ENCODE measurements at regions not wholly inside any gene's neighbourhood (a gene's known extent, or its start where the extent isn't known, plus 50 kb on each side); places are given as distances from the start of the nearest gene placed in this dataset.
"Not testable (repeated sequence)": the region's sequence is repeated elsewhere in the genome, so short reads cannot be mapped to it uniquely, and the experiment has no call there.

GRCh38 chr17:73826181-73826871 is 182.1 kb upstream of the SDK2 start:
- DNase-seq = peak in 1 of 42 donors; percentile 36
- intact Hi-C loops (cut with DNase I) = no loop called here

GRCh38 chr17:73826872-73827228 is 182.6 kb upstream of the SDK2 start:
- peak in 1 of 42 donors; percentile 18 for DNase-seq
- intact Hi-C loops (cut with DNase I) = no loop called here

- no peak for DNase-seq
- intact Hi-C loops (cut with DNase I) = no loop called here
Observed at GRCh38 chr17:73827627-73828291, 183.5 kb upstream of the SDK2 start.

- intact Hi-C loops (cut with DNase I) = no loop called here
- DNase-seq = peak in 1 of 42 donors; percentile 31
Observed at GRCh38 chr17:73829676-73830280, 185.5 kb upstream of the SDK2 start.

GRCh38 chr17:73831699-73832098 is 187.5 kb upstream of the SDK2 start:
- intact Hi-C loops (cut with DNase I) = no loop called here
- no peak for DNase-seq

GRCh38 chr17:73833775-73834488 is 189.7 kb upstream of the SDK2 start:
- DNase-seq = peak in 5 of 42 donors; percentile 19 to 39 (median 20)
- intact Hi-C loops (cut with DNase I) = no loop called here

- intact Hi-C loops (cut with DNase I) = no loop called here
Observed at GRCh38 chr17:73834684-73835343, 190.6 kb upstream of the SDK2 start.

GRCh38 chr17:73835605-73836004 is 191.4 kb upstream of the SDK2 start:
- intact Hi-C loops (cut with DNase I) = no loop called here
- DNase-seq = no peak

More at GRCh38 chr17:73834684-73835343, 190.6 kb upstream of the SDK2 start:
- DNase-seq = no peak

- DNase-seq = no peak
- intact Hi-C loops (cut with DNase I) = no loop called here
Observed at GRCh38 chr17:73838815-73839214, 194.6 kb upstream of the SDK2 start.

- DNase-seq = no peak
- intact Hi-C loops (cut with DNase I) = no loop called here
Observed at GRCh38 chr17:73840829-73841228, 196.6 kb upstream of the SDK2 start.

- intact Hi-C loops (cut with DNase I) = no loop called here
- DNase-seq = peak in 9 of 42 donors; percentile 11 to 53 (median 27)
Observed at GRCh38 chr17:73841431-73842060, 197.3 kb upstream of the SDK2 start.

- DNase-seq = peak in 2 of 42 donors; percentile 9 to 26
- intact Hi-C loops (cut with DNase I) = no loop called here
Observed at GRCh38 chr17:73847952-73848351, 203.7 kb upstream of the SDK2 start.

- intact Hi-C loops (cut with DNase I) = no loop called here
- DNase-seq = no peak
Observed at GRCh38 chr17:73850426-73850825, 206.2 kb upstream of the SDK2 start.

- intact Hi-C loops (cut with DNase I) = no loop called here
- no peak for DNase-seq
Observed at GRCh38 chr17:73851091-73851490, 206.8 kb upstream of the SDK2 start.

GRCh38 chr17:73851921-73852320 is 207.7 kb upstream of the SDK2 start:
- no peak for DNase-seq
- intact Hi-C loops (cut with DNase I) = no loop called here

- no peak for DNase-seq
- intact Hi-C loops (cut with DNase I) = no loop called here
Observed at GRCh38 chr17:73855720-73856333, 211.6 kb upstream of the SDK2 start.

- no peak for DNase-seq
Observed at GRCh38 chr17:73856556-73856955, 212.3 kb upstream of the SDK2 start.

GRCh38 chr17:73859439-73860008 is 215.3 kb upstream of the SDK2 start:
- DNase-seq; intact Hi-C loops (cut with DNase I): not testable (repeated sequence)

More at GRCh38 chr17:73856556-73856955, 212.3 kb upstream of the SDK2 start:
- intact Hi-C loops (cut with DNase I) = no loop called here

Measured in head of caudate nucleus (tissue), 42 donors.